ENCODE measurements at regions not wholly inside any gene's neighbourhood (a gene's known extent, or its start where the extent isn't known, plus 50 kb on each side); places are given as distances from the start of the nearest gene placed in this dataset.

DNA sequence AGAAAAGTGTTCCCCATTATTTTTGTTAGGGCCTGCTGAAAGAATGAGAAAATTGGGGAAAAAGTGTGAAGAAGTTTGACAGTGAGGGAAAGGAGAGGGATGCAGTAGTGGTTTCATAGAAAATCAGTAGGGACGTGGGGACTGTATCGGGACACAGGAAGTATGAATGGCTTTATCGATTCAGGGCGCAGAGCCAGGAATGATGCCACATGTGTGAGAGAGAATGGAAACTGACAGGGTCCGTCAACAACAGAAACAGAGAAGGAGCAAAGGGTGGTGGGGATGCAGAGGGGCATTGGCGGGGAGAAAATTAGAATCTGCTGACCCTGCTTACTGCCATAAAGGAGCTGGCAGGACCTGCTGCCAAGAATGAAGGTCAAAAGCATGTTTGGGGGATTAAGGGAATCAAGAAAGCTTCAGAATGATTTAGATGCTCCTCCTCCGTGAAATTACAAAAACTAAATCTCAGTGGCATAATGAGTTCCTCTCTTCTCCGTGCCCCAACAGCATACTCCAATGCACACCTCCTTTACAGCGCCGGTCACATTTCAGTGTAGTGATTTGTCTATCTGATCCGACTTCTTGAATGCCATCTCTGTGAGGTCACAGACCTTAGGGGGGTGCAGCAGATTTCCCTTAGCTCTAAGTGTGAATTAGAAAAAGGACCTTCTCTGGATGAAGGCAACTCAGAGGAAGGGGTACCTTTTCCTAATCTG lies 92.6 kb downstream of the EMP1 start:
- DNase-seq (ENCODE audit: low read depth), result no peak

DNA sequence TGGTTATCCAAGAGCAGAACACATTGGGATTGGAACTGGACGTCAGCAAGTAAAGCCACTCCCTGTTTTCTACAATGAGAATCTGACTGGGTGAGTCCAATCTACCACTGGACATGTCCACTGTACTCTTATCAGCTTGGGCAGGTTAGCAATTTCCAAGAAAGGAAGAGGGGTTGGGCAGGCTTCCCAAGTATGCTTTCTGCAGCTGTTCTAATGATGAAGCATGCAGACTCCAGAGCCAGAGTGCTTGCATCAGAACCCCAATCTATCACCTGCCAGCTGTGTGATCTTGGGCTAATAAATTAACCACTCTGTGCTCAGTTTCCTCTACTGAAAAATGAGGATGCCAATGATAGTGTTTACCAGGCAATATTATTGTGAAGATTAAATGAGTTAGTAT lies 92.0 kb downstream of the EMP1 start:
- no peak for DNase-seq (ENCODE audit: low read depth)

DNA sequence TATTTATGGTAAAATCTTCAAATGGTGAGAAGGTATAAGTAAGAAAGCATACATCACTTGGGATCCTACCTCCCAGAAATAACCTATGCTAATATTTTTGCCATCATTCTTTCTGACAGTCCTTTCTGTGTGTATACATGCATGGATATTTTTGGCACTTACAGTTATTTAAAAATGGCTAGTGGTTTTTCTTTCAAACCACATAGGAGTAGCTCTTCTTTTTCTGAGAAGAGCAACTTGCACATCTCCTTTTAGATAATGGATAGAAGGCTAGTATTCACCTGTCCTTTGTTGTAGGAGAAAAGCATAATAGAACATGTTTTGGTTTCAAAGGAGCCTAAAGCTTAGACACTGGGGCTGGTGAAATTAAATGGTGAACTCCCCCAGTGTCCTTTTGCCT lies 87.3 kb downstream of the EMP1 start:
- no peak for DNase-seq (ENCODE audit: low read depth)

DNA sequence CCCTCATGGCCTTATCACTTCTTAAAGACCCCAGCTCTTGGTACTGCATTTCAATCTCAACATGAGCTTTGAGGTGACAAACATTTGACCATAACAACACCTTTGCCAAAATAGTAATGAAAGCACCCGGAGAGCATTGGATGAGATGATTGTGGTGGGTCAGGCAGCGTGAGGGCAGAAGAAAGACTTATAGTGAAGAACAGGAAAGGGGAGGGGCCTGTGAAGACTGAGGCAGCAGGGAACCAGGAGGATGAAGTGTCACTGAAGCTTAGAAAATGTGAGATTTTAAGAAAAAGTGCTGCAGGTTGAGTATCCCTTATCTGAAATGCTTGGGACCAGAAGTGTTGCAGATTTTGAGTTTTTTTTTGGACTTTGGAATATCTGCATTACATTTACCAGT lies 86.3 kb downstream of the EMP1 start:
- no peak for DNase-seq (ENCODE audit: low read depth)

DNA sequence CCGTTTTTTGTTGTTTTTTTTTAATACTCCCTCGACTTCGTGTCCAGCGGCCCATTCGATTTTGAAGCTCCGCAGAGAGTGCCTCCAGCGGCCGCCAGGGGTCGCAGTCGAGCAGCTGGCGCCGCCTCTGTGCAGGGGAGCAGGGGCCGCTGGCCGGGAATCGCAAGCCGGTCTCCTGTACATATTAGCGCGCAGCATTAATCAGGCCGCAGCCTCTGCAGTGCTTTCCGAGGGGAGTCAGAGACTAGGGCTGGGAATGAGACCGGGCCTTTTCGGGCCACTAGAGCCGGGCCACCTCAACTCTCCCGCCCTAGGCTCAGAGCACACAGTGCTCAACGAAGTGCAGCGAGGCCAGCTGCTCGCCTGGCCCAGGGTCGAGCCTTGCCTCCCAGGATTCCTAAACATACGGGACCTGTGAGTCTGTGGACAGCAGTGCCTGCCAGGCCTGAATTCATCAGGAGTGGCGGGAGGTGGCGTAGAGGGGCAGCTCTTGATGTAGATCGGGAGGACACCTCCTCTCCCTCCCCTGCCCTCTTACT lies 81.8 kb downstream of the EMP1 start:
- DNase-seq (ENCODE audit: low read depth), result peak; percentile 53

DNA sequence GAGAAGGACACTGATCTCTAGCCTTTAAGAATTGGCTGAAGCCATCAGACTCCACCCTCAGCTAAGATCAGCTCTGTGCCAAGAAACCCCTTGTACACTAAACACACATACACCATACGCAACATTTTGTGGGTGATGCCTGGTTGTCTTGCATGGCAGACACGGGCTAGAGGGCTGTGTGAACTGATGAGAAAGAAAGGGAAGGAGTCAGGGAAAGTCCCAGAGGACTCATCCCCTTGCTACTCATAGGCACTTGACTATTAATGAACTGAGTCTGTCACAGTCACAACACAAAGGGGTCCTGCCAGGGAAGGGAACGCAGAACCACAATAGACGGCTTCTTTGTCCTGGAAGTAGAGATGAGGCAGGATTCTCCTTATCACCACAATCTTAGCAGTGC lies 80.8 kb downstream of the EMP1 start:
- DNase-seq (ENCODE audit: low read depth), result no peak

DNA sequence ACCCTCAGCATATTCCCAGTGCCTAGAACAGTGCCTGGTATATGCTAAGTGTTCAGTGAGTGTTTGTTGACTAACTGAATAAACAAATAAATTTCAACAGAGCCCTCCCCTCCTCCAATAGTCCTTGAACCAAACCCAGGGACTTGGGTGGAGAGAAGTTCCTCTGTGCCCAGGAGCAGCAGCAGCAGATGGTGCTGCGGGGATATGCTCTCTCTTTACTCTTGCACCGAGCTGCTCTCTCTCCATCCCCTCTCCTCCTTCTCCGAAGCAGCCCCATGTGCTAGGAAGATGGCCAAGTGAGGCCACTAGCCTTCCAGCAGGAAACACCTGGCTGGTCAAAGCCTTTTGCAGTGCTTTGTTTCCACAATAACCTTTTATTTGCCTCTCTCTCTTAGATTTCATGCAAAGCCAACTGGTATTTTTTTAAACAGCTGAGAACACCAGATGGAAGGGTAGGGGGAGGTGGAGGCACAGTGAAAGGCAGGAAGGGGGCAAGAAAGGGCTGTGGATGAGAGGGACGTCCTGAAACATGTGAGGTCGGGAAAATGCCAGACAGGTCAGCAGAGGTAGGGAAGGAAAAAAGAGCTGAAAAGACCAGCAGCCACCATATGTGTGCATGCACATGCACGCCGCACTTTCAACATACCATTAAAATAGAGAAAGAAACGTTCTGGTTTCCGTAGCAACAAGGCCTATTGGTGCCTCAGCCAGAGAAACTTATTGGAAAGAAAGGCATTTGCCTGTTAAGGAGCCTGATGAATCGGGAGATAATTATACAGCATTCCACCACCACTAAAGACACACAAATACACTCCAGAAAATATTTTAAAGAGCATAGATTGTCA lies 78.9 kb downstream of the EMP1 start:
- no peak for DNase-seq (ENCODE audit: low read depth)

DNA sequence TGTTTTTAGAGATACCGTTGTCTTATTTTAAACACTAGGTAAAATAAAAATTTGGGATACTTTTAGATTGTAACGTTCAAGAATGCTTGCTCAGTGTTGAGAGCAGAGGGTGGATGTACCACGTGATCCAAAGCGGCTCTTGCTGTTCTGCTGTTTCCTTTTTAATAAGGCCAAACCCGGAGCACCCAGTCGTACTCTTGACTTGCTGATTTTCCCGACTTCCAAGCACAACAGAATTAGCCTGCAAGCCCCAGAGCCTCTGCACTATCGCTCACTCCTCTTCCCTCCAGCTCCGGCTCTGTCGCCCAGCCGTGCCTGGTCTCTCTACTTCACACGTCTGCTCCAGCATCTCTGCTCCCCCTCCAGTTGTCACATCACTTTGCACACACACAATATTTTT lies 77.3 kb downstream of the EMP1 start:
- no peak for DNase-seq (ENCODE audit: low read depth)

DNA sequence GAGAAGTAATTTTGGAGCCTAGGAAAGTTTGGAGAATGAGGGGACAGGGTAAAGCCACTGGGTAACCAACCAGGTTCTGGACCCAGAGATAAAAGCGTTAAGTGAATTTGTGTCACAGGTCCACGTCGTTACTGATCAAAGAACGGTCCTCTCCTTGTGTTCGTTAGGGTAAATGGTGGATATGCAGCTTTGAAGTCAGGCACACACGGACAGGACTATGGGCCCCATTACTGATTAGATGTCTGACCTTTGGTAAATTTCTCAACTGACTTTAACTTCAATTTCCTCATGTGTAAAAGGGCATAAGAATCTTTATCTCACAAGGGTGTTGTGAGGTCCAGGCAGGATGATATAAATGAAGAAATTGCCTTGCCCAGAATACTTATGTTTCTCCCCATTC lies 76.6 kb downstream of the EMP1 start:
- no peak for DNase-seq (ENCODE audit: low read depth)

DNA sequence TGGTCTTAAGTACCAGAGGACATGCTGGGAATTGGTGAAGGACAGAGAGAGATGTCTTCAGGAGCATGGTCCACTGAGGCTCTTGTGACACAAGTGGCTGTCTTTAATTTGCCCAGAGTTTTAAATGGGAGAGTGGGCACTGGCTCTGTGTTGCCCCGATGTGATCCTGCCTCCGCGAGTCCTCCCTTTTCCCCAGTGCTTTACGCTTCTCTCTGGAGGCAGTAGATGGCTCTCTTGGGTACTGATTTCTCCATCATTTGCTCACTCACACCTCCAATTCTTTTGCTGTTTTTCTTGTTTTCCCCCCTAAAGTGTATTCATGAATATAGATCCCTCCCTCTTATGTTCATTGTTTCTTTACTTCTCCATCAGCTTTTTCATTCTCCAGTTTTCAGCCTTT lies 74.3 kb downstream of the EMP1 start:
- no peak for DNase-seq (ENCODE audit: low read depth)

All from stimulated activated CD8-positive, alpha-beta memory T cell treated with anti-CD3 and anti-CD28 coated beads, Interleukin-4, amount 100 ng/mL, for 24 hours (primary cell).